Suppressor macrophage (primary cell): ENCODE measurements at regions not wholly inside any gene's neighbourhood (a gene's known extent, or its start where the extent isn't known, plus 50 kb on each side); places are given as distances from the start of the nearest gene placed in this dataset.
A peak's percentile ranks its signal among the peaks of the same experiment; 100 is the strongest.
"Not testable (repeated sequence)": the region's sequence is repeated elsewhere in the genome, so short reads cannot be mapped to it uniquely, and the experiment has no call there.

ENCODE experiments used
- DNase-seq, 4 experiments: peaks; one replicate each; pipeline ENCODE4 v3.0.0-alpha.2; 2020 to 2022

- DNase-seq = no peak
Observed at GRCh38 chr2:239724851-239725550, 300.1 kb downstream of the NDUFA10 start.

- no peak for DNase-seq
Observed at GRCh38 chr2:239724194-239724849, 300.8 kb downstream of the NDUFA10 start.

GRCh38 chr2:239723486-239724193, 301.5 kb downstream of the NDUFA10 start:
- DNase-seq = no peak

GRCh38 chr2:239722760-239723470, 302.2 kb downstream of the NDUFA10 start:
- DNase-seq = no peak

GRCh38 chr2:239721991-239722759, 303.0 kb downstream of the NDUFA10 start:
- DNase-seq = no peak

- DNase-seq = no peak
Observed at GRCh38 chr2:239721531-239721930, 303.6 kb downstream of the NDUFA10 start.

- DNase-seq = peak in 3 of 4 experiments; percentile 5 to 16 (median 16)
Observed at GRCh38 chr2:239720361-239721360, 304.5 kb downstream of the NDUFA10 start.

- no peak for DNase-seq
Observed at GRCh38 chr2:239719791-239720360, 305.3 kb downstream of the NDUFA10 start.

- not testable (repeated sequence) for DNase-seq
Observed at GRCh38 chr2:239718991-239719390, 306.2 kb downstream of the NDUFA10 start.

- no peak for DNase-seq
Observed at GRCh38 chr2:239717706-239718105, 307.4 kb downstream of the NDUFA10 start.

- DNase-seq = no peak
Observed at GRCh38 chr2:239717319-239717675, 307.8 kb downstream of the NDUFA10 start.

- no peak for DNase-seq
Observed at GRCh38 chr2:239716536-239717318, 308.4 kb downstream of the NDUFA10 start.

GRCh38 chr2:239716009-239716408, 309.1 kb downstream of the NDUFA10 start:
- DNase-seq = no peak

- DNase-seq = no peak
Observed at GRCh38 chr2:239715606-239716005, 309.5 kb downstream of the NDUFA10 start.

- no peak for DNase-seq
Observed at GRCh38 chr2:239715202-239715601, 309.9 kb downstream of the NDUFA10 start.

- DNase-seq = no peak
Observed at GRCh38 chr2:239714116-239714515, 311.0 kb downstream of the NDUFA10 start.

- no peak for DNase-seq
Observed at GRCh38 chr2:239712755-239713154, 311.9 kb upstream of the HDAC4 start.

GRCh38 chr2:239711911-239712570, 311.2 kb upstream of the HDAC4 start:
- no peak for DNase-seq
